NCI-H446 (cell line): ENCODE measurements at regions not wholly inside any gene's neighbourhood (a gene's known extent, or its start where the extent isn't known, plus 50 kb on each side); places are given as distances from the start of the nearest gene placed in this dataset.

Experiments used
- DNase-seq, 2 experiments: peaks; one replicate each; lab custom pipeline; 2025; lab: John Stamatoyannopoulos, UW

GRCh38 chr14:45362505-45362904 is 109.5 kb upstream of the MIS18BP1 start:
- no peak for DNase-seq

DNA sequence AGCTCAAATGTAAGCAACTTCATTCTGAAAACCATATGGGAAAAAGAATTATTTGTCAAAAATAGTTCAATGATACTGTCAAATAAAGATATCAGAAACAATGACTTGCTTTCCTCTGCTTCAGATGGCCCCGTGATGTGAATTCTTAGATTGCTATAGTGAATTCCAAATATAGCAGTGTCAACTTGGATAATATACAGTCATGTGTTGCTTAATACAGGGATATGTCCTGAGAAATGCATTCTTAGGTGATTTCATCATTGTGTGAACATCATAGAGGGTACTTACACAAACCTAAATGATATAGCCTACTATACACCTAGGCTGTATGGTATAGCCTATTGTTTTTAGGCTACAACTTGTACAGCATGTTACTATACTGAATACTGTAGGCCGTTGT is 108.7 kb upstream of the MIS18BP1 start:
- no peak for DNase-seq

- no peak for DNase-seq
Measured at GRCh38 chr14:45359746-45360145, 106.7 kb upstream of the MIS18BP1 start.

DNA sequence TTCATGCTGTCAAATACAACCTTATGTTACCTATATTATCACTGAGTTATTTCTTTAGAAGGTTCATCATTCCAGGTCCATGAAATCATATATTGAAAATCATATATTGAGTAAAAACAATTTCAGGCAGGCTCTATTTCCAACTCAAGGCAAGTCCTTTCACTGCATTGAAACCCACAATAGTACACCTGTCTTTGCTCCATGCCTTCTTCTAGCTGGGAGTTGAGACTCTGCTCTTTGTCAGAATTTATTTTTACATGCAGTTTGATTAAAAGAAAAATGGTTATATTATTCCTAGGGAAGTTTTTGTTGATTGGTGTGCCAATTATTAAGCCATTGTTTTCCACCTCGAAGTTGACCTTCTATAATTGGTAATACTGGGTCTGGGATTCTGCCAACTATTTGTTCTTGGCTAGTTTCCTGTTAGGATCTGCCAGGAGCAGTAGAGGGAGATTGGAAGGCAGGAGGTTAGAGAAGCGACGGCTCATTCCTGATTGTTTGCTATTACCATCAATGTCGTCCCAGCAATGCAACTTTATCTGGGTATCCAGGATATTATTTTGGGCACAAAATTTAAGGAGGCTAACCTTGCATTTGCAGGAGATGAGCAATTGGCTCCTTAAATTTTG is 79.5 kb upstream of the MIS18BP1 start:
- no peak for DNase-seq

DNA sequence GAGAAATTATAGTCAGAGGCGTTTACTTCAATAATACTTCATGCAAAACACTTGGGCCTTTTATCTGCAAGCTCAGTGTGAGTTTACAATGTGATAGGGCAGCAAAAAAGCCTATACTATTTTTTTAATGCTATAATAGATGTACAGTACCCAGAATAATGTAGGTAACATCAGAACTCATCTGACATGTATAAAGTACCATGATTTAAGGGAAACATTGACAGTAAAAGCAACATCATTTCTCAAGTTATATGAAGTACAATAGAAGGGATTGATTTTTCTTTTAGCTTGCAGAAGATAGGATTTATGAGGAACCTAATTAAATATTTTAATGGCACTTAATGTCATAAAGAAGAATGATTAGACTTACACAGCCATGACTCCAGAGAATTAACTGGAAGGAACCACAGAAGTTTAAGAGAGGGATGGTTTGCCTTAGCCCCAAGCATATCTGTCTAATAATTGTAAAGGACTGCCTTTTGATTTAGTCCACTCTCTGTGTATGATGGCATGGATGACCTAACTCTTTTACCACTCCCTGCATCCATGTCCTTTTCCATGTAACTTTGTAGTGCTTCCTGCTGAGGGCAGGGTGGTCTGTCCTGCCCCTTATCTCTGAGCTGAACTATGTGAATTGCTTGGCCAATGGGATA is 55.9 kb upstream of the MIS18BP1 start:
- no peak for DNase-seq
